IMR-90 (cell line): ENCODE measurements at regions not wholly inside any gene's neighbourhood (a gene's known extent, or its start where the extent isn't known, plus 50 kb on each side); places are given as distances from the start of the nearest gene placed in this dataset.

ENCODE experiments used
- ATAC-seq: fragments of 200-7000 bp; cut with Tn5 transposase; 2 replicates; pipeline ENCODE4 v1.9.1; 2020; ENCODE audit warnings: low read depth, mild to moderate bottlenecking, moderate library complexity
- BruUV-seq: library from RNA; stranded (reverse); fragments of 400-500 nt; replicated peaks from 2 replicates; lab custom pipeline; 2021; lab: Mats Ljungman, UMichigan
- CTCF ChIA-PET: fragments of 300-600 bp; formaldehyde crosslinking; extraction: SDS; loops from one replicate; lab custom pipeline; 2021; ENCODE audit warnings: antibody characterized with exemption; lab: Yijun Ruan, JAX
- POLR2A ChIA-PET: fragments of 300-600 bp; sonication (Branson Sonifier 250); formaldehyde crosslinking; loops from one replicate; lab custom pipeline; 2022; ENCODE audit warnings: antibody characterized with exemption; ENCODE audit not compliant: unreplicated experiment; lab: Charles Lee
- DNase-seq: peaks from one replicate; pipeline ENCODE4 v3.0.0; 2013
- H2AFZ ChIP-seq: replicated peaks from 2 replicates; pipeline ENCODE3; 2013; ENCODE audit warnings: low read length, mild to moderate bottlenecking; ENCODE audit not compliant: poor library complexity
- H2AK5ac ChIP-seq: 2 replicates; pipeline ENCODE4 v1.6.1; 2013; ENCODE audit warnings: low read depth, low read length, inconsistent platforms
- H2AK9ac ChIP-seq: replicated peaks from 2 replicates; pipeline ENCODE3; 2013; ENCODE audit warnings: mild to moderate bottlenecking, low read depth, low read length, moderate library complexity; ENCODE audit not compliant: poor library complexity
- H2BK120ac ChIP-seq: 2 replicates; pipeline ENCODE4 v1.6.1; 2013; ENCODE audit warnings: low read depth, low read length, inconsistent platforms
- H2BK15ac ChIP-seq: 3 replicates; pipeline ENCODE4 v1.6.1; 2013; ENCODE audit warnings: low read depth, low read length, inconsistent platforms
- H2BK20ac ChIP-seq: 2 replicates; pipeline ENCODE4 v1.6.1; 2013; ENCODE audit warnings: low read depth, mild to moderate bottlenecking, inconsistent platforms, low read length, moderate library complexity
- H2BK5ac ChIP-seq: 2 replicates; pipeline ENCODE4 v1.6.1; 2013; ENCODE audit warnings: mild to moderate bottlenecking, low read depth, low read length, inconsistent platforms; ENCODE audit not compliant: poor library complexity, severe bottlenecking
- H3K14ac ChIP-seq: replicated peaks from 2 replicates; pipeline ENCODE4 v1.6.1; 2013; ENCODE audit warnings: low read depth, low read length, inconsistent platforms
- H3K18ac ChIP-seq: 2 replicates; pipeline ENCODE4 v1.6.1; 2013; ENCODE audit warnings: low read depth, low read length, control low read depth
- H3K23ac ChIP-seq: 2 replicates; pipeline ENCODE4 v1.6.1; 2013; ENCODE audit warnings: low read depth, low read length, inconsistent platforms
- H3K27ac ChIP-seq: 2 replicates; pipeline ENCODE4 v1.5.1; 2013; ENCODE audit warnings: mild to moderate bottlenecking, control low read depth, low read length; ENCODE audit not compliant: insufficient read depth
- H3K27me3 ChIP-seq: 2 replicates; pipeline ENCODE4 v1.6.1; 2013; ENCODE audit warnings: low read length; ENCODE audit not compliant: control insufficient read depth, insufficient read depth
- H3K36me3 ChIP-seq: 2 replicates; pipeline ENCODE4 v1.6.1; 2013; ENCODE audit warnings: low read length, mixed read lengths; ENCODE audit not compliant: control insufficient read depth, insufficient read depth
- H3K4ac ChIP-seq: 2 replicates; pipeline ENCODE4 v1.6.1; 2013; ENCODE audit warnings: low read depth, low read length, inconsistent platforms
- H3K4me1 ChIP-seq: 2 replicates; pipeline ENCODE4 v1.6.1; 2013; ENCODE audit warnings: low read length, mixed read lengths; ENCODE audit not compliant: control insufficient read depth, insufficient read depth
- H3K4me2 ChIP-seq: 2 replicates; pipeline ENCODE4 v1.6.1; 2013; ENCODE audit warnings: low read depth, mild to moderate bottlenecking, control low read depth, low read length, moderate library complexity
- H3K4me3 ChIP-seq: 2 replicates; pipeline ENCODE4 v1.5.1; 2013; ENCODE audit warnings: low read depth, mild to moderate bottlenecking, control low read depth, low read length, moderate library complexity; ENCODE audit not compliant: insufficient read depth
- H3K56ac ChIP-seq: 2 replicates; pipeline ENCODE4 v1.6.1; 2013; ENCODE audit warnings: low read length, inconsistent platforms; ENCODE audit not compliant: insufficient read depth; ENCODE audit errors: extremely low read depth
- H3K79me1 ChIP-seq, 2 experiments: 2 replicates each; pipeline ENCODE4 v1.6.1; 2013; ENCODE audit warnings: low read length in 2 of 2, inconsistent platforms in 1 of 2, low read depth in 1 of 2
- H3K9ac ChIP-seq: 2 replicates; pipeline ENCODE4 v1.6.1; 2013; ENCODE audit warnings: low read depth, low read length, control low read depth
- H3K9me1 ChIP-seq: 2 replicates; pipeline ENCODE4 v1.6.1; 2013; ENCODE audit warnings: low read length, inconsistent platforms; ENCODE audit not compliant: insufficient read depth
- H3K9me3 ChIP-seq: 2 replicates; pipeline ENCODE4 v1.6.1; 2013; ENCODE audit warnings: low read length; ENCODE audit not compliant: control insufficient read depth, insufficient read depth
- H4K20me1 ChIP-seq: 2 replicates; pipeline ENCODE4 v1.6.1; 2013; ENCODE audit warnings: low read length, inconsistent platforms; ENCODE audit not compliant: insufficient read depth
- H4K5ac ChIP-seq: 2 replicates; pipeline ENCODE4 v1.6.1; 2013; ENCODE audit warnings: mild to moderate bottlenecking, low read depth, low read length, control low read depth
- H4K8ac ChIP-seq, 2 experiments: 2 replicates each; pipeline ENCODE4 v1.6.1; 2013; ENCODE audit warnings: low read depth in 2 of 2, low read length in 2 of 2, control low read depth in 1 of 2, inconsistent platforms in 1 of 2
- H4K91ac ChIP-seq: 2 replicates; pipeline ENCODE4 v1.6.1; 2013; ENCODE audit warnings: low read depth, low read length, inconsistent platforms; ENCODE audit not compliant: insufficient read depth
- CHD1 ChIP-seq: IDR thresholded peaks from 2 replicates; pipeline ENCODE4 v1.6.1; 2012; ENCODE audit warnings: low read depth, low read length, improper control_type of control experiment
- ELK1 ChIP-seq: fragments of 150-350 bp; IDR thresholded peaks from 2 replicates; pipeline ENCODE4 v1.6.1; 2016; ENCODE audit warnings: low read depth, mild to moderate bottlenecking, low read length, moderate library complexity, borderline replicate concordance
- MAFK ChIP-seq: IDR thresholded peaks from 2 replicates; pipeline ENCODE4 v1.6.1; 2012; ENCODE audit warnings: low read depth, low read length, improper control_type of control experiment
- MXI1 ChIP-seq: IDR thresholded peaks from 2 replicates; pipeline ENCODE4 v1.6.1; 2012; ENCODE audit warnings: low read depth, mild to moderate bottlenecking, low read length, moderate library complexity, borderline replicate concordance
- RCOR1 ChIP-seq: IDR thresholded peaks from 2 replicates; pipeline ENCODE4 v1.6.1; 2012; ENCODE audit warnings: mild to moderate bottlenecking, low read length, improper control_type of control experiment; ENCODE audit not compliant: insufficient replicate concordance
- SMC3 ChIP-seq: fragments of 150-350 bp; IDR thresholded peaks from 2 replicates; pipeline ENCODE4 v1.6.1; 2016; ENCODE audit warnings: low read depth, mild to moderate bottlenecking, antibody characterized with exemption, low read length, moderate library complexity
- WGBS, 2 experiments: methylation state at CpG; one replicate each; pipeline versions ENCODE4 v1.1.5 to v1.1.7; 2013; ENCODE audit warnings: missing lambda C conversion rate in 2 of 2; ENCODE audit not compliant: insufficient read length in 1 of 2; ENCODE audit errors: extremely low coverage in 2 of 2; 5-methylcytosine and 5-hydroxymethylcytosine counted together
- dilution Hi-C: fragments of 300-500 bp; cut with HindIII; formaldehyde crosslinking; loops from one replicate; pipeline ENCODE4 v1.14.3; 2018; ENCODE audit warnings: low sequenced_read_pairs; ENCODE audit not compliant: unreplicated experiment
- in situ Hi-C: fragments of 300-500 bp; cut with MboI; formaldehyde crosslinking; loops from 3 replicates; pipeline ENCODE4 v1.14.3; 2019; ENCODE audit warnings: low sequenced_read_pairs, inconsistent platforms, mixed read lengths
- intact Hi-C: fragments of 100-400 bp; cut with micrococcal nuclease; formaldehyde crosslinking; loops from 2 replicates; pipeline ENCODE4 v1.10.0; 2022

GRCh38 chr2:176769499-176770370 is 442.9 kb upstream of the HNRNPA3 start:
- Histone ChIP-seq H3K27ac (no peak overlapping the region), H3K4me2 (no peak overlapping the region), H4K5ac (no peak overlapping the region), H3K9ac (no peak overlapping the region), H2BK120ac (no peak overlapping the region), H3K18ac (no peak overlapping the region), H4K20me1 (no peaks in the 10 kb centered on the region), H3K4ac (no peak overlapping the region), H3K27me3 (no peaks in the 10 kb centered on the region), H4K8ac (no peak overlapping the region), H3K79me1 (no peaks in the 10 kb centered on the region), H2BK15ac (no peak overlapping the region), H3K4me3 (no peak overlapping the region), H2AFZ (no peak overlapping the region), H2BK20ac (no peak overlapping the region), H3K56ac (no peak overlapping the region), H3K4me1 (no peaks in the 10 kb centered on the region), H3K36me3 (no peaks in the 10 kb centered on the region), H3K9me3 (no peaks in the 10 kb centered on the region), H4K91ac (no peak overlapping the region), H3K9me1 (no peaks in the 10 kb centered on the region), H2BK5ac (no peak overlapping the region), H3K23ac (no peak overlapping the region), H3K14ac (no peak overlapping the region), H2AK9ac (no peak overlapping the region), H2AK5ac (no peak overlapping the region)
- no peak for DNase-seq
- CTCF ChIA-PET: no interaction called here
- dilution Hi-C loops (no loop called here), in situ Hi-C loops (no loop called here), intact Hi-C loops (no loop called here)
- ATAC-seq: no peak
- POLR2A ChIA-PET: no interaction called here
- TF ChIP-seq MXI1 (no peak), SMC3 (no peak), RCOR1 (no peak), ELK1 (no peak), CHD1 (no peak), MAFK (no peak)
- WGBS, 2 experiments: no CpG with 5 or more reads among the region's 6 CpGs
- no TSS peak for BruUV-seq
